PFSK-1 (cell line): ENCODE measurements at regions not wholly inside any gene's neighbourhood (a gene's known extent, or its start where the extent isn't known, plus 50 kb on each side); places are given as distances from the start of the nearest gene placed in this dataset.

Experiments used
- FOXP2 ChIP-seq: optimal IDR thresholded peaks from 2 replicates; pipeline ENCODE3; 2011; ENCODE audit warnings: borderline replicate concordance, control low read depth, inconsistent platforms; ENCODE audit not compliant: insufficient read depth; ENCODE audit errors: extremely low read length, extremely low read depth
- POLR2AphosphoS5 ChIP-seq: IDR thresholded peaks from 2 replicates; pipeline ENCODE4 v1.6.1; 2012; ENCODE audit warnings: low read depth, mild to moderate bottlenecking, control low read depth, low read length, moderate library complexity
- SIN3A ChIP-seq: IDR thresholded peaks from 2 replicates; pipeline ENCODE4 v1.6.1; 2012; ENCODE audit warnings: mild to moderate bottlenecking, low read length, moderate library complexity, borderline replicate concordance; ENCODE audit not compliant: insufficient read depth
- TAF1 ChIP-seq: IDR thresholded peaks from 2 replicates; pipeline ENCODE4 v1.6.1; 2012; ENCODE audit warnings: low read length, control low read depth, borderline replicate concordance; ENCODE audit not compliant: insufficient read depth
- TF ChIP-seq, protein P1 (sequence below), 2 experiments: IDR thresholded peaks; 2 replicates each; pipeline versions ENCODE4 v1.6.1 to v1.8.0; 2011 to 2012; ENCODE audit warnings: low read depth in 2 of 2, low read length in 2 of 2, control low read depth in 1 of 2, inconsistent platforms in 1 of 2, mild to moderate bottlenecking in 1 of 2, moderate library complexity in 1 of 2; ENCODE audit not compliant: insufficient read depth in 1 of 2

DNA sequence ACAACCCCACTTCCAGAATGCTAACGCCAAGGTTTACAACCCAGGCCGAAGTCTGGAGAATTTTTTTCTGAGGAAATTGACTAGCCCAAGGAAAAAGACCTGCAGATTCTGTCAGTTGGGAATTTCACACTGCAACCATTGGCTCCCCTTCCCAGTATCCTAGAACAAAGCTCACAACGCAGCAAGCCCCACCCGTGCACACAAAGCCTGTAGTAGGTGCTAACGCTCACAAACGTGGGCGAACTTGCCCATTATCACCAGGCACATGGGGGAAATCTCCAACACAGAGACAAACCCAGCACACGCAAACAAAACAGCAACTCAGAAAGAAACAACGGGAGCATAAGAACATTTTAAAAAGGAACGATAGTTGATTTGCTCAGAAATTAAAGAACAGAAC, 265.1 kb downstream of the EIPR1 start:
- TF ChIP-seq, protein P1, sequence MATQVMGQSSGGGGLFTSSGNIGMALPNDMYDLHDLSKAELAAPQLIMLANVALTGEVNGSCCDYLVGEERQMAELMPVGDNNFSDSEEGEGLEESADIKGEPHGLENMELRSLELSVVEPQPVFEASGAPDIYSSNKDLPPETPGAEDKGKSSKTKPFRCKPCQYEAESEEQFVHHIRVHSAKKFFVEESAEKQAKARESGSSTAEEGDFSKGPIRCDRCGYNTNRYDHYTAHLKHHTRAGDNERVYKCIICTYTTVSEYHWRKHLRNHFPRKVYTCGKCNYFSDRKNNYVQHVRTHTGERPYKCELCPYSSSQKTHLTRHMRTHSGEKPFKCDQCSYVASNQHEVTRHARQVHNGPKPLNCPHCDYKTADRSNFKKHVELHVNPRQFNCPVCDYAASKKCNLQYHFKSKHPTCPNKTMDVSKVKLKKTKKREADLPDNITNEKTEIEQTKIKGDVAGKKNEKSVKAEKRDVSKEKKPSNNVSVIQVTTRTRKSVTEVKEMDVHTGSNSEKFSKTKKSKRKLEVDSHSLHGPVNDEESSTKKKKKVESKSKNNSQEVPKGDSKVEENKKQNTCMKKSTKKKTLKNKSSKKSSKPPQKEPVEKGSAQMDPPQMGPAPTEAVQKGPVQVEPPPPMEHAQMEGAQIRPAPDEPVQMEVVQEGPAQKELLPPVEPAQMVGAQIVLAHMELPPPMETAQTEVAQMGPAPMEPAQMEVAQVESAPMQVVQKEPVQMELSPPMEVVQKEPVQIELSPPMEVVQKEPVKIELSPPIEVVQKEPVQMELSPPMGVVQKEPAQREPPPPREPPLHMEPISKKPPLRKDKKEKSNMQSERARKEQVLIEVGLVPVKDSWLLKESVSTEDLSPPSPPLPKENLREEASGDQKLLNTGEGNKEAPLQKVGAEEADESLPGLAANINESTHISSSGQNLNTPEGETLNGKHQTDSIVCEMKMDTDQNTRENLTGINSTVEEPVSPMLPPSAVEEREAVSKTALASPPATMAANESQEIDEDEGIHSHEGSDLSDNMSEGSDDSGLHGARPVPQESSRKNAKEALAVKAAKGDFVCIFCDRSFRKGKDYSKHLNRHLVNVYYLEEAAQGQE (IDR thresholded peaks at IDR 0.05; ENCODE audit: insufficient read depth in 1 of 2, low read depth in 2 of 2, low read length in 2 of 2): no peak

DNA sequence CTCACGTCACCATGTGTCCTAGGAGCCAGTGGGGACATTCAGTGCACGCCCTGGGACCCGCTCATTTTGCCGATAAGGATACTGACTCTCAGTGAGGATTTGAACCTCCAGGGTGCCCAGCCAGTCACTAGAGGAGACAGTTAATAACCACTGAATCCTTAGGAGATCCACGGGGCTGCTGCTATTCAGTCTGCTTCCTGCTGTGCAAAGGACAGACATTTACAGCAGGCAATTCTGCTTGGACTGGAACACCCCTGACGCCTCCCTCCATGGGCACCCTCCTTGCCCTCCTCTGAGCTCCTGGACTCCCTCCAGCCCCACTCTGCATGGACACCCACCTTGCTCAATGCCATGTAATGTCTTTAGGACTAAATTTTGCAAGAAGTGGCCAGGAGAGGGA, 265.5 kb downstream of the EIPR1 start:
- TF ChIP-seq SIN3A (no peak), FOXP2 (no peak)

GRCh38 chr2:3110994-3111666, 266.5 kb downstream of the EIPR1 start:
- TF ChIP-seq POLR2AphosphoS5 (no peak), TAF1 (no peak), FOXP2 (no peak), SIN3A (no peak)

GRCh38 chr2:3110555-3110954, 267.1 kb downstream of the EIPR1 start:
- no peak for TF ChIP-seq FOXP2

- no peak for TF ChIP-seq POLR2AphosphoS5
- TF ChIP-seq, protein P1 (IDR thresholded peaks at IDR 0.05; ENCODE audit: insufficient read depth in 1 of 2, low read depth in 2 of 2, low read length in 2 of 2): no peak
- no peak for TF ChIP-seq SIN3A
- no peak for TF ChIP-seq FOXP2
- TF ChIP-seq TAF1: no peak
Observed at GRCh38 chr2:3108710-3109702, 268.6 kb downstream of the EIPR1 start.

DNA sequence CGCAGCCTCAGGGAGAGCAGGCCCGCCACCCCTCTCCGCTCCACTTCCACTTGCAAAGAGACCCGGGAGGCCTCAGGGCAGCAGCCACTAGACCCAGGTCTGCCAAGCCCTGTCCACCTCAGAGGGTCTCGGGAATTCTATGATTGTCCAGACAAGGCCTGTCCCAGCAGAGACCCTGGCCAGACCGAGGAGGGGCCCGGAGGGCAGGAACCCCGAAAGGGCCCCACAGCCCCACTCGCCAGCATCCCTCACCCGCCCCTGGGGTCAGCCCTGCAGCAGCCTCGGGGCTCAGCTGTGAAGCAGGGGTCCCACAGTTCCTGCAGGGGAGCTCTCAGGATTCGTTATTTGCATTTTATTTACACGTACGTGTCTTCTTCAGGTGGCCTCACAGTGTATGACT, 269.5 kb downstream of the EIPR1 start:
- TF ChIP-seq, protein P1 (IDR thresholded peaks at IDR 0.05; ENCODE audit: insufficient read depth in 1 of 2, low read depth in 2 of 2, low read length in 2 of 2): no peak
- TF ChIP-seq SIN3A (no peak), POLR2AphosphoS5 (no peak), TAF1 (no peak), FOXP2 (no peak)
